ENCODE measurements at regions not wholly inside any gene's neighbourhood (a gene's known extent, or its start where the extent isn't known, plus 50 kb on each side); places are given as distances from the start of the nearest gene placed in this dataset.

- Histone ChIP-seq H4K8ac (replicated peaks; ENCODE audit: insufficient read length, low read depth, low read length) (no peak overlapping the region), H3K56ac (ENCODE audit: insufficient read length, low read depth, low read length) (no peak overlapping the region), H3K4me2 (ENCODE audit: insufficient read depth, insufficient read length, low read length) (no peak overlapping the region), H2BK120ac (ENCODE audit: low read depth, low read length, poor library complexity, severe bottlenecking) (no peak overlapping the region), H3K27me3 (ENCODE audit: insufficient read depth, low read length) (no peaks in the 10 kb centered on the region), H2BK12ac (ENCODE audit: insufficient read length, low read depth, low read length) (no peak overlapping the region), H3K4me1 (ENCODE audit: insufficient read depth, low read length) (no peaks in the 10 kb centered on the region), H3K14ac (ENCODE audit: insufficient read depth, low read length) (no peak overlapping the region), H3K9ac (ENCODE audit: extremely low read depth, insufficient read length, low read length) (no peak overlapping the region), H2AK5ac (ENCODE audit: insufficient read length, low read length) (no peak overlapping the region), H3T11ph (ENCODE audit: low read length) (no peak overlapping the region), H3K79me1 (ENCODE audit: insufficient read depth, low read depth, low read length, poor library complexity, severe bottlenecking) (no peaks in the 10 kb centered on the region), H3K23me2 (ENCODE audit: insufficient read length, low read depth, low read length, poor library complexity, severe bottlenecking) (no peaks in the 10 kb centered on the region), H3K4ac (ENCODE audit: low read depth, low read length) (no peak overlapping the region), H2BK20ac (ENCODE audit: low read depth, low read length, poor library complexity, severe bottlenecking) (no peak overlapping the region), H3K9me3 (ENCODE audit: control insufficient read depth, low read depth, low read length) (no peaks in the 10 kb centered on the region), H3K27ac (ENCODE audit: insufficient read length, low read depth, low read length) (no peak overlapping the region), H3K23ac (ENCODE audit: insufficient read length, low read depth, low read length) (no peak overlapping the region), H2BK5ac (ENCODE audit: insufficient read length, low read length) (no peak overlapping the region), H3K79me2 (ENCODE audit: insufficient read depth, low read length) (no peaks in the 10 kb centered on the region), H4K91ac (ENCODE audit: insufficient read length, low read depth, low read length) (no peak overlapping the region), H4K20me1 (ENCODE audit: control insufficient read depth, insufficient read depth, insufficient read length) (no peaks in the 10 kb centered on the region), H3K18ac (ENCODE audit: insufficient read length, low read depth, low read length) (no peak overlapping the region), H2BK15ac (ENCODE audit: low read depth, low read length) (no peak overlapping the region), H2AFZ (ENCODE audit: low read length) (no peak overlapping the region), H4K5ac (ENCODE audit: insufficient read length, low read depth, low read length) (no peak overlapping the region)
- Mint-ChIP-seq H3K4me1 (peaks cover 7 to 16% of the 10 kb centered on the region in 2 experiments; a peak in 3 of 4 replicates), H3K36me3 (ENCODE audit: insufficient read depth in 1 of 3, low read depth in 3 of 3) (no peaks in the 10 kb centered on the region; a peak in 1 of 7 replicates), H3K27me3 (ENCODE audit: low read depth) (no peaks in the 10 kb centered on the region; the same call in 1 of the 2 replicates), H3K27ac (no peak overlapping the region), H3K9me3 (no peaks in the 10 kb centered on the region), H3K4me3 (no peak overlapping the region)
- DNase-seq, result no peak
- WGBS (ENCODE audit: extremely low coverage, insufficient read length, low lambda C conversion rate), result no CpG with 5 or more reads among the region's 10 CpGs
- TF ChIP-seq CTCF (conservative IDR thresholded peaks at IDR 0.05), result no peak
Observed at GRCh38 chr16:14366974-14367707, 262.9 kb downstream of the PARN start.

All from H9 (cell line).